GM19452 (cell line): ENCODE measurements at regions not wholly inside any gene's neighbourhood (a gene's known extent, or its start where the extent isn't known, plus 50 kb on each side); places are given as distances from the start of the nearest gene placed in this dataset.
"Not testable (repeated sequence)": the region's sequence is repeated elsewhere in the genome, so short reads cannot be mapped to it uniquely, and the experiment has no call there.

Experiments
- ATAC-seq: cut with Tn5 transposase; IDR thresholded peaks from one replicate; pipeline ENCODE4 v1.9.1; 2021; ENCODE audit not compliant: unreplicated experiment

DNA sequence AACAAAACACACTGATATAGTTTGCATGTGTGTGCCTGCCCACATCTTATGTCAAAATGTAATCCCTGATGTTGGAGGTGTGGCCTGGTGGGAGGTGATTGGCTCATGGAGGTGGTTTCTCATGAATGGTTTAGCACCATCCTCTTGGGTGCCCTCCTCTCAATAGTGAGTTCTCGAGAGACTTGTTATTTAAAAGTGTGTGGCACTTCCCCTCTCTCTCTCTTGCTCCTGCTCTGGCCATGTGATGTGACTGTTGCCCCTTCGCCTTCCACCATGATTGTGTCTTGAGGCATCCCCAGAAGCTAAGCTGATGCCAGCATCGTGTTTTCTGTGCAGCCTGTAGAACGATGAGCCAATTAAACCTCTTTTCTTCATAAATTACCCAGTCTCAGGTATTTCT is 454.1 kb upstream of the DCN start:
- ATAC-seq: no peak

DNA sequence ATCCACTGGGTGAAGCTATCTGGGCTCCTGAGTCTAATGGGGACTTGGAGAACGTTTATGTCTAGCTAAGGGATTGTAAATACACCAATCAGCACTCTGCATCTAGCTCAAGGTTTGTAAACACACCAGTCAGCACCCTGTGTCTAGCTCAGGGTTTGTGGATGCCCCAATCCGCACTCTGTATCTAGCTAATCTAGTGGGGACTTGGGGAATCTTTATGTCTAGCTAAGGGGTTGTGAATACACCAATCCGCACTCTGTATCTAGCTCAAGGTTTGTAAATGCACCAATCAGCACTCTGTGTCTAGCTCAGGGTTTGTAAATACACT is 451.7 kb upstream of the DCN start:
- ATAC-seq: not testable (repeated sequence)

DNA sequence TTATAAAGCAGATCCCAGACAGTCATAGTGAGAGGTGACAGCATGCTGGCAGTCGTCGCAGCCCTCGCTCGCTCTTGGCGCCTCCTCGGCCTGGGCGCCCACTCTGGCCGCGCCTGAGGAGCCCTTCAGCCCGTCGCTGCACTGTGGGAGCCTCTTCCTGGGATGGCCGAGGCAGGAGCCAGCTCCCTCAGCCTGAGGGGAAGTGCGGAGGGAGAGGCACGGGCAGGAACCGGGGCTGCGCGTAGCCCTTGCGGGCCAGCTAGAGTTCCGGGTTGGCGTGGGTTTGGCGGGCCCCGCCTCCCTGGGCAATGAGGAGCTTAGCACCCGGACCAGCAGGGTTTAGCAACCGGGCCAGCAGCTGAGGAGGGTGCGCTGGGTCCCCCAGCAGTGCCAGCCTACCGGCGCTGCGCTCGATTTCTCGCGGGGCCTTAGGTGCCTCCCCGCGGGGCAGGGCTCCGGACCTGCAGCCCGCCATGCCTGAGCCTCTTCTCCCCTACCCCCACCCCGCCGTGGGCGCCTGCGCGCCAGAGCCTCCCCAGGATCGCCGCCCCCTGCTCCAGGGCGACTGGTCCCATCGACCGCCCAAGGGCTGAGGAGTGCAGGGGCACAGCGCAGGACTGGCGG is 451.2 kb upstream of the DCN start:
- no peak for ATAC-seq

DNA sequence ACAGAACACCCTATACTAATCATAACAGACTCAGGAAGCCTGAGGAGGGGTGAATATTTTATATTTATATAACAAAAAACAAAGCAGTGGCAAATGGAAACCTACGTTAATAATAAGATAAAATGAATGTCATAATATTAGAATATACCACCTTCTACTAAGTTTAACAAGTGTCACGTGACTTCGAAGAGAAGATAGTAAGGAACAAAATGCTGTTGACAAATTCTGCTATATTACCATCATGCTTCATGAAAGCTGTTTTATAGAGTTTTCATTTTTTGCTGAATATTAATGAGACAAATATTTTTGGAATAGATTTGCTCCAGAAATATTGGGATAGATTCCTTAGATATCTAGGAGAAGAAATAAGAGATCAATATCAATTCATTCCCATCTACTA is 450.6 kb upstream of the DCN start:
- ATAC-seq: no peak

DNA sequence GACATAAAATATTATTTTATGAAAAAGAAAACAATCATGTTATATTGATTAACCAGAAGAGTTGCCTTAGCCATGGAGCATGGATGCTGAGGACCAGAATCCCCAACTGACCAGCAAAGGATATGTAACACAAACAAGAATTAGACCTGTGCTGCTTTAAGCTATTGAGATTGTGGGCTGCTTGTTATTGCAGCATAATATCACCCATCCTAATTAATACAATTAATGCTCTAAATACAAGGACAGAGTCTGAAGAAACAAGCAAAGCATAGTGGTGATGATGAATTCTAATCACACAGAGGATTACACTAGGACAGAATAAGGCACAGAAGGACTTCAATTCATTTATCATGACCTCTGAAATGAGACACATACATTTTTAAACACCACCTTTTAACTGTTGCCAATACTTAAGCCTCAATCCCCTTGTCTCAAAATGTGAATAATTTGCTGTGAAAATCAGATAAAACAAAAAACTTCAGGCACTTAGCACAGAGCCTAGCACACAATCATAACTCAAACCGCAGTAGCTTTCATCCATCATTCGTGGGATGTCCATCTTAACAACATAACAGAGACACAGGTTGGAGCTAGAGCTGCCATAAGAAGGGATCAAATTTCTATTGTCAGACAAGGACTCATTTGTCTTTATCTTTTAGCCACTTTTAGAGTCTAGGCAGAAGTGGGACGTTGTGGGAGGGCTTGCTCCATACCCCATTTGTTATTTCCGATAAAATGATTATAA is 449.6 kb upstream of the DCN start:
- no peak for ATAC-seq

DNA sequence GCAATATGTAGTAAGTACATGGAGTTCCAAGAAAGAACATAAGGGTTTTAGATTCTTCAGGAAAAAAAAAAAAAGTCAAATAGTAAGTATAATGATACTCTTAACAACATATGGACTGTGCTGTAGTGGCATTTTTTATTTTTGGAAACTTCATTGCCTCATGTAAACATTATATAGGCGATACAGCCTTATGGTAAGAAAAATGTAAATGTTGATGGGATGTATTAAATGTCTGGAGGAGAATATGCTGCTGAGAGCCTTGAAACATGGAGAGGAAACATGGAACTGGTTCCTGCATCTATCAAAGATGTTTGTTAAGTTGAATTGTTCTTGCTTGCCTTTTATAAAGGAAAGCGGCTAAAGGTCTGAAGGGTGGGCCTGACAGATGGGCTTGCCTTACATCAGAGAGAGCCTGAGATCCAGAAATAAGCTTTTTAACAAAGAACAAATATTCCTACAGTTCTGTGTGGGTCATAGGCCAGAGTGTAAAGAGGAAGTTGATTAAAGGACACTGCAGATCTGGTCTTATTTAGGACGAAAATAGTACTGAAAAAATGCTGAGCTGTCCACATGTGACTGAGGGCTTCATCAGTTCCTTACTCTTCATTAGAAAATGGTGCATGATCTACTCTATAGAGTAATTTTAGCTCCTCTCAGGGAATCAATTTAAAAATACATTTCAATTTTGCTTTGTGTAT is 448.1 kb upstream of the DCN start:
- no peak for ATAC-seq

DNA sequence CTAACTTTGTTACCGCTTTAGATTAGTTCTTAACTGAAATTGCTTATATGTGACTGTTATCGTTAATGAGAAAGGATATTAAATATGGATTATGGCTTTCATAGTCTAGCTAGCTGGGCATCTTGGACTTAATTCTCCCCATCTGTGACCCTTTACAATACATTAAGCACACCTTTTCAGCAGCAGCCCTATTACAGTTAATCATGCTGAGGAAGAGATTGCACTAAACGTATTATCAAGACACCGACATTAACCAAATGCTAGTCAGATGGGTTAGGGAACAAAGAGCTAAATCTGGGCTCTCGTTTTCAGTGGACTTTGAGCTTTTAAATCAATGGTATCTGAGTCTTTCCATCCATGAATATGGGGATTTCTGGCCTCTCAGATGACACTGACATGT is 447.5 kb upstream of the DCN start:
- ATAC-seq: no peak

DNA sequence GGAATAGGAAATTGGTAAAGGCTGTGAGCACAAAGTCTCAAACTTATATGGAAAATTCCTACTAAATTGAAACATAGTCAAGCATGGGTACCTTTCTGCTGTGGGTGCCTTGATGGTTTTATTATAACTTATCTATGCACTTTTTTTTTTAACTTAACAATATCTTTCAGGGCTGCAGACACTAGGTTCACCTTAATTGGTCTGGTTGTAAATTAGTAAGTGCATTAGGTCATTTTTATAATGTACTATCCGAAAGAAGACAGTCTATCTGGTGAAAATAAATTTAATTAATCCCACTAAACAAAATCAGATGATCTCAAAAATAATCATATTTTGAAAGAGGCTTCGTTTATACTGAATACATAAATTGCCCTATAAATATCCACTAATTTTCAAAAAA is 446.8 kb upstream of the DCN start:
- no peak for ATAC-seq

DNA sequence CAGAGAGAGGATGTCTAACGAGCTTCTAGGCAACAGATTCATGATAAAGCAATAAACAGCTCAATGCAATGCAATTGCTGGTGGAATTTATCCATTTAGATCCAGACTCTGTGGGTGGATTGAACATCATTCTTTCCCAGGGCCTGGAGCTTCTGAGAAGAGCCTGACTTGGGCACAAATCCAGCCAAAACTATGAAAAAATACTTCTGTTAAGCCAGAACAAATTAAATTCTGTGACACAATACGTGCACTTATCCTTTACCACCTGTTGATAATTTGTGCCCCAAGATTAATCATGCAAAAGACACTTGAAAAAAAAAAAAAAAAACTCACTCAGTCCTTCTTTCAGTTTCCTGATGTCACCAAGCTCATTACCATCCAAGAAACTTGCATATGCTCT is 446.0 kb upstream of the DCN start:
- ATAC-seq: no peak

DNA sequence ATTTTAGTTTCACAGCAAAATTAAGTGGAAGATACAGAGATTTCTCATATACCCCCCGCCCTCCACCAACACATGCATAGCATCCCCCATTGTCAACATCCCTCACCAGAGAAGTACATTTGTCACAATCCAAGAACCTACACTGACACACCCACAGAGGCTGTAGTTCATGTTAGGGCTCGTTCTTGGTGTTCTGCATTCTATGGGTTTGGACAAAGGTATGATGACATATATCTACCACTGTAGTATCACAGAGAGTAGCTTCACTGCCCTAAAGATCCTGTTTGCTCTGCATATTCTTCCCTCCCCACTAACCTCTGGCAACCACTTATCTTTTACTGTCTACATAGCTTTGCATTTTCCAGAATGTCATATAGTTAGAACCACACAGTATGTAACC is 444.6 kb upstream of the DCN start:
- ATAC-seq: no peak

DNA sequence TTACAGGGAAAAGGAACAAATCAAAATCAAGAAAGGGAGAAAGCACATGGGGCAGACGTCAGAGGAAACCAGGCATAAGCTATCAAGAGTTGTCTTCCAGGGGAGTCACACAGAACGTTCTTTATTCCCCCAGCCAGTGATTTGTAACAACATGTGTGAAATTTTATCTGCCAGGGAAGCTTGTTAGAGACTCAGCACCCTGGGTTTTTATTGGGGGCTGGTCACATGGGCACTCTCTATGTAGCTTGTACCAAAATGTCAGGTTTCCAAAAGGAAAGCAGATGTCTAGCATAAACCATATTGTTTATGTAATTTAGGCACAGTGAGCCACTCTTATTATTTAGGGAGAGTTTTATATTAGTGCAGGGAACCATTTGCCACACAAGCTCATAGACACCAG is 440.4 kb upstream of the DCN start:
- no peak for ATAC-seq

DNA sequence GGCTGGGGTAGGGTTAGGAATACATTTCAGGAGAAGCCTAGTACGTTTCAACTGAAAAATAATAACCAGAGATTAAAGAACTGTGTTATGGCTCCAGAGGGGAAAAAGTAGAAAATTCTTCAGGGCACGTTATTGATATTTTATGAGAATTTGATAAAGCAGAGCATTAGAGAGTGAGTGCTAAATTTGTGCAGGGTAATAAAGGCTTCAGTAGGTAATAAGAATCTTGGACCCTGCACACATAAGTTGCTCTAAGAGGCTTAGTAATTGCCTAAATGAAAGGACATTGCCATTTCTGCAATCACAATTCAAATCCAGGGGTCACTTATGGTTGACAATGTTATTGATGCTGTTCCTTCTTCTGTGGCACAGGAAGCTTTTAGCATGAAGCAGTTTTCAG is 439.4 kb upstream of the DCN start:
- ATAC-seq: no peak

DNA sequence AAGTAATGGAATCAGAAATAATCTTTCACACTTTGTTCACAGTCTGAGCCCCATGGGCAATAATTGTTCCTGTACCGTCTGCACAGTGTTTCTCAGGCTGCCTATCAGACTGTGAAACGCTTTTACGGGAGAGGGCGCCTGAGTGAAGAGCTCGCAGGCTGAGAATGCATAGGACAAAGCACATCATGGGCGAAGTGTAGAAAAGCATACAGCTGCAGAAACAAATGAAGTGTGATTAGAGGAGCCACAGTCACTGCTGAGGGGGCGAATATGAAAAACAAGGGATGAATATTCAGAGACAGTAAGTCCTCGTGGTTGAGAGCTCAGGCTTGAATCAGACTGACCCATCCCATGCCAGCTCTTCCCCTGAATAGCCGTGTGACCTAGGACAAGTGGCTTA is 438.4 kb upstream of the DCN start:
- no peak for ATAC-seq

DNA sequence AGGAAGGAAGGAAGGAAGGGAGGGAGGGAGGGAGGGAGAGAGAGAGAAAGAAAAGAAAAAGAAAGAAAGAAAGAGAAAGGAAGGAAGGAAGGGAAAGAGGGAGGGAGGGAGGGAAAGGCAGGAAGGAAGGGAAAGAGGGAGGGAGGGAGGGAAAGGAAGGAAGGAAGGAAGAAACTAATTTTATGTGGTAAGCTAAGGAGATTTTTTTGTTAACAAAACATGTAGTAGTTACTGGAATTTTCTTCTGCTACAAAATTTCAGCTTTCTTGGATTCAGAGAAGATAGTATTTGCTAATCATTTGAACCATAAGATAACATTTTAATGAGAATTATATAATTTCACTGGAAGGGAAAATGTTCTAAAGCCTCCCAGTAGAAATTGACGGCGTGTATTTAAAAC is 437.8 kb upstream of the DCN start:
- no peak for ATAC-seq

DNA sequence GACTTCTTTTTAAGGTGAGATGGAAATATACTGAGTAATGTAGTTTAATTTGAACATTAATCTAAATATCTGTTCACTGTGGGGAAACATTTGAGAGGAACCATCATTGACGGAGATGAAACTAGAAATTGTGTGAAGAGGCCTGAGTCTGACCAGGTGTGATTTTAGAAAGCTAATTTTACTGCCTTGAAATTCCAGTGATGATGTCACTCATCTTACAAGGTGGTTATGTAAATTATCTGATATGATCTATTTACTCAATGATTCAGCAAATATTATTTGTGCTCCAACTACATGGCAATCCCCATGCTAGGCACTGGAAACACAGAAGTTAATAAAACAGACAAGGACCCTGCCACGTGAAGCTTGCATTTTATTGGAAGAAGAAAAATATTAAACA is 435.7 kb upstream of the DCN start:
- ATAC-seq: no peak

DNA sequence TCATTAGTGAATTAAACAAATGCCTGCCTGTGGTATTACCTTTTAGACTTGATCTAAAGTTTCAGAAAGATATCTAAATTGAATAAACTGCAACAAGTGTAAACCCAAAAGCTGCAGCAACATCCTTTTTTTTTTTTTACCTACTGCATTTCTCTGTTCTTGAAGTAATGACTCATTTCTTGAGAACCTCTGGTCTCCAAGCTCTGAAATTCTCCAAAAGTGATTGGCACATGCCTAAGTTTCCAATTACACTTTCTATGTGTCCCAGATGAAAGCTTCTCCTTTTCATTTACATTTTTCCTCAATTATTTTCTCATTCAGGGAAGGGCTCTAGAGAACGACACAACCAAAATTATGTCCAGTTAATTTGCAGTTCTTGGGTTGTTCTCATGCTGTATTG is 435.2 kb upstream of the DCN start:
- ATAC-seq: no peak

DNA sequence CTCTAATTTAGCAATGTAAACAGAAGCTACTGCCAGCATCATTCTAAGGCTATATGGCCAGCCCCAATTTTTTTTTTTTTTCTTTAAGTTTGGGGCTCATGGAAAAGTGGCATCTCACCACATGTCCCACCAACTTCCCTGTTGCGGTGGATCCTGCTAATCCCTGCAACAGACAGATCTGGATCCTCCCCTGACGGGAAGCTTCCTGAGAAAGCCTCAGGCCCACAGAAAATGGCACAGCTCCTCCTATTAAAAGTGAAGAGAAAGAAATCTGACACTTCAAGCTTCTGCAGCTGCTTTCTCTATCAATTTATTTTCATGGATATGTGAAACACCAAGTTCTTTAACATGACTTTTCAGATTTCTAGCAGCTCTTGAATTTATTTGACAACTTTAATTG is 433.8 kb upstream of the DCN start:
- no peak for ATAC-seq

DNA sequence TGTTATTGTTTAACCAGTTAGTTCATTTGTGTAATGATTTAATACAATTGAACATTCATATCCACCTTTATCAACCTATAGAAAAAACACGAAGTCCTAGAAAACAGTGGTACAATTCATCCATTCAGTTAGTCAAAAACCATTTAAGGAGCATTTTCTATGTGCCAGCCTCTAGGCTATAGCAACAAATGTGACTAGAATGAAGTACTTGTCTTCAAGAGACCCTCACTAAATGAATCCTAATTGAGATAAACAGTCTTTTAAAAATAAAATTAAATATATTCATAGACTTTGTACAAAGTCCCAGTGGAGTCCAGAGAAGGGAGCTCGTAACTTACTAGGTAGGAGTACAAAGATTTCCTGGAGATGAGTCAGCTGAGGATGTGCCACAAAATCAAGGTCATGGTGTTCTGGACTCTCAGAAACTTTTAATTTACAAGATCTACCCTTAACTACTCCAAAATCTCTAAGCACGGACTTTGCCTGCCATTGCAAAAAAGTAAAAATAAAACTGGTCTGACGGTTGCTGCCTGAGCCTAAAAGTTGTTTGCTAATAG is 430.7 kb upstream of the DCN start:
- ATAC-seq: no peak

DNA sequence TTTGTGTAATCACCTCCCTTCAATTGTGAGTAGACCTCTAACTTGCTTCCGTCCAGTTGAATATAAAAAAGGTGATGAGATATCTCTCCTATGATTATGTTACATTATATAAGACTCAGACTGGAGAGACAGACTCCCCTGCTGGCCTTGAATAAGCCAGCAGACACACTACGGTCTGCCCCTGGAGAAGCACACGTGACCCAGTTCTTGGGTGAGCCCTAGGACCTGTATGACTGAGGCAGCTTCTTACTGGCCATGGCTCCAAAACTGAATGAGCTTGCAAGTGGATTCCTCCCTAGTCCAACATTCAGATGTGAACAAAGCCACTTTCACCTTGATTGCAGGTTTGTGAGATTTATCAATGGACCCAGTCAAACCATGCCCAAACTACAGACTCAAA is 427.9 kb upstream of the DCN start:
- ATAC-seq: no peak

DNA sequence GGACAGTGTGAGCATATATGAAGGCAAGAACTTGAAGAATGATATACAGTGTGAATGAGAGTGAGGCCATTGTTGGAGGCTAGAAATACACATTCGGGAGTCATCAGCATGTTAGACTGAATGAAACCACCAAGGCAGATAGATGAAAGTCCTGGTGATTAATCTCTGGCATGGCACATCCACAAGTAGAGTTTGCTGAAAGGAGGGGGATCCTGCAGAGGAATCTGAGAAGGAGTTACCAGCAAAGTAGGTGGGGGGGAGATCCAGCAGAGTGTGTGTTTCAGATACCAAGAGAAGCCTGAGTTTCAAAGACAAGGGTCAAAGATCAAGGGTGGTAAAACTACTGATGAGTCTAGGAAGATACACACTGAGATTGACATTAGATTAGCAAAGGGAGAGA is 426.7 kb upstream of the DCN start:
- ATAC-seq: no peak

DNA sequence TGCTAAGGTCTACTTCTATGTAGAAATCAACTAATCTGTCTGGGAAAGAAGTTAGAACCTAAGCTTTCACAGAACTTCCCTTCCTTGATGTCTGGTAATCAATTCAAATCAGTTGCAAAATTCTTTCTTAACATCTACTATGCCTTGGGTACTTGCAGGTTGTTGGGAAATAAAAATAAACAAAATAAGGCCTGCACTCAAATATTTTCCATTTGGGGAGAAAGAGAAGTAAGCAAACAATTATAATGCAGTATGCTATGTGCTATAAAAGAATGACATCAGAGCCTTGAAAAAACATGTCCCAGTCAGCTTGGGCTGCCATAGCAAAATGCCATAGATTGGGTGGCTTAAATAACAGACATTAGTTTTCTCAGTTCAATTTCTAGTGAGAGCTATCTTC is 425.9 kb upstream of the DCN start:
- no peak for ATAC-seq

DNA sequence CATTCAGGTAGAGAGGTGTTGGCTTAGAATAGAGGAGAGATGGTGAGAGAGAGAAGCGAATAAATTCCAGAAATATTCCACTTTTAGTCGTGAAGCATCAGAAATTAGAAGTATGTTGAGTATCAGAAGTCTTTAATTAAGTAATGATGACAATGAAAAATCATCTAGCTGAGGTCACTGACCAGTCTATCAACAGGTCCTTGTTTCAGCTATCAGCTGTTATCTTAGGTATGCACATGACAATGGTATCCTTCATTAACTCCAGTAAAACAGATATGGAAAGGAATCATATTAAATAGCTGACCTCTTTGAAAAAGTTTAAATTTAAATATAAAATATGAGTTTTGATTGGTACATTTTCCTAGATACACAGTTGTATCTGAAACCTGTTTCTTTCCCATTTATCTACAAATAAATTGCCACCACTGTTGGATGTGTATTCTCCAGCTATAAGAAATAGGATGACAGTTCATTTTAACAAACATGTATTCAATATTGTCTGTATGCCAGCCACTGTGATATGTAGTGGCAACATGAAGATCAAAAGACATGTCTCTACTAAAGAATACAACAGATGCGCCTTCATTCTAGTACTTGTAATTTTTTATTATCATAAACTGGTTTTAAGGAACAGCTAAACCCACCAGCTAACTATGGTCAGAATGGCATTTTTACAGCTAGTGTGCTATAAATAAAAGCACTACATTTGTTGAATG is 424.2 kb upstream of the DCN start:
- ATAC-seq: no peak
